Sigmoid colon (tissue), 4 donors: ENCODE measurements at regions not wholly inside any gene's neighbourhood (a gene's known extent, or its start where the extent isn't known, plus 50 kb on each side); places are given as distances from the start of the nearest gene placed in this dataset.

Experiments used
- EP300 ChIP-seq, 4 donors: sonication (generic); formaldehyde crosslinking; IDR thresholded peaks; one replicate each; pipeline ENCODE4 v1.6.1; 2017; ENCODE audit warnings: antibody characterized with exemption in 4 of 4
- TF ChIP-seq, protein P1 (sequence below), 4 experiments: fragments of 450-650 bp in 3 of 4; fragments of 200-600 bp in 1 of 4; IDR thresholded peaks; one replicate each; pipeline ENCODE4 v1.5.1; 2016 to 2019; ENCODE audit warnings: antibody characterized with exemption in 4 of 4, mild to moderate bottlenecking in 3 of 4, moderate library complexity in 2 of 4

DNA sequence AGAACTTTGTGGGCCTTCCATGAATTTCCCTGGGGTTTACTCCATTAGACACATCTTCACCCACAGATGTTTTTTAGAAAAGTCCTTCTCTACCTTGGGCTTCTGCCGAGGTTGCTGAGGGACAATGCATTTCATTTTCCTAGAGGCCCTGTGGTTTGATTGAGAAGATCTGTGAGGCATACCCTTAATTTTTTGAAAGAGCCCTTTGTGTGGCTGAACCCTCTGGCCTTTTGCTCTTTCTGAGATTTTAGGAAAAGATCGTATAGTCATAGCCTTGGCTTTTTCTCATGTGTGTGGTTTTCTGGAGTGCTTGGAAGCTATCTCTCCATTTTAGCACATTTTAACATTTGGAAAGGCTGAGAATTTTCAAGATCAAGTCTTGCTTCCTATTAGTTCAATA is 119.8 kb upstream of the LYZL1 start:
- TF ChIP-seq EP300 (IDR thresholded peaks at IDR 0.05) = no peak
- TF ChIP-seq, protein P1, sequence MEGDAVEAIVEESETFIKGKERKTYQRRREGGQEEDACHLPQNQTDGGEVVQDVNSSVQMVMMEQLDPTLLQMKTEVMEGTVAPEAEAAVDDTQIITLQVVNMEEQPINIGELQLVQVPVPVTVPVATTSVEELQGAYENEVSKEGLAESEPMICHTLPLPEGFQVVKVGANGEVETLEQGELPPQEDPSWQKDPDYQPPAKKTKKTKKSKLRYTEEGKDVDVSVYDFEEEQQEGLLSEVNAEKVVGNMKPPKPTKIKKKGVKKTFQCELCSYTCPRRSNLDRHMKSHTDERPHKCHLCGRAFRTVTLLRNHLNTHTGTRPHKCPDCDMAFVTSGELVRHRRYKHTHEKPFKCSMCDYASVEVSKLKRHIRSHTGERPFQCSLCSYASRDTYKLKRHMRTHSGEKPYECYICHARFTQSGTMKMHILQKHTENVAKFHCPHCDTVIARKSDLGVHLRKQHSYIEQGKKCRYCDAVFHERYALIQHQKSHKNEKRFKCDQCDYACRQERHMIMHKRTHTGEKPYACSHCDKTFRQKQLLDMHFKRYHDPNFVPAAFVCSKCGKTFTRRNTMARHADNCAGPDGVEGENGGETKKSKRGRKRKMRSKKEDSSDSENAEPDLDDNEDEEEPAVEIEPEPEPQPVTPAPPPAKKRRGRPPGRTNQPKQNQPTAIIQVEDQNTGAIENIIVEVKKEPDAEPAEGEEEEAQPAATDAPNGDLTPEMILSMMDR (IDR thresholded peaks at IDR 0.05) = no peak
